ENCODE measurements at regions not wholly inside any gene's neighbourhood (a gene's known extent, or its start where the extent isn't known, plus 50 kb on each side); places are given as distances from the start of the nearest gene placed in this dataset.

DNA sequence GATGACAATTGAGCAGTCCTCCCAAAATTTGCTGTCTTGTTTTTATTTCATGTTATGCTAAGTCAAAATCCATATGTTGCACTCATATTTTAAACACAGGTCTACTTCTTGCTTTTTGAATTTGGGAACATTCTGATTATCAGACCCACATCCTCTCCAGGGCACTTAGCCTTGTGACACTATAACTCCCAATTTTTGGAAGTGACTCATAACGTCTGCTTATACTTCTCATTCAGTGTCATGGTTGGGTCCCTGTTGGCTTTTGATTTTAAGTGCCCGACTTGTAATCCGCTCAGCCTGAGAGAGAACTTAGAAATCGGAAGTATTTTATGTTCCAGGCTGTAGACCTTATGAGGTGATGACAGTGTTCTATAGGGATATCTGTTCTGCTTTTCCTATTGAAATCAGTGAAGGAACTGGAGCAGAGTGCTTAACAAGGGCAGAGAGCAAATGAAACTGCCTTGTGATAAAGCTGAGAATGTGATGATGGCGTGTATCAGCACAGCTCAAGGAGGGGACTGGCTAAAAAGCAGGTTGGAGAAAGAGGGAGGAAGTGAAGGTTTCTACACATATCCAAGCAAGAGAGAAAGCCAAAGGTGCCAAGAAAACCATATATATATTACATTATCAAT lies 136.0 kb downstream of the HLX start:
- WGBS (ENCODE audit: insufficient coverage) = 100% methylated on average over 4 of the region's 5 CpGs

GRCh38 chr1:221016751-221017150 lies 137.5 kb downstream of the HLX start:
- Mint-ChIP-seq H3K9me3 (ENCODE audit: insufficient read depth) (no peaks in the 10 kb centered on the region), H3K27ac (no peak overlapping the region), H3K27me3 (no peaks in the 10 kb centered on the region), H3K4me3 (no peak overlapping the region), H3K4me1 (peaks cover 3% of the 10 kb centered on the region)
- intact Hi-C loops (cut with micrococcal nuclease) = no loop called here
- Histone ChIP-seq H3K27ac (ENCODE audit: low read length in 2 of 2) (no peak overlapping the region), H3K4me1 (ENCODE audit: control insufficient read depth in 2 of 2, insufficient read depth in 2 of 2, low read length in 2 of 2) (no peaks in the 10 kb centered on the region), H3K4me3 (ENCODE audit: control extremely low read depth in 1 of 5, extremely low read depth in 1 of 5, insufficient read depth in 1 of 5, low read depth in 2 of 5, low read length in 4 of 5) (no peak overlapping the region), H3K9ac (ENCODE audit: low read length) (no peak overlapping the region), H3K79me2 (ENCODE audit: control insufficient read depth, insufficient read depth, low read length) (no peaks in the 10 kb centered on the region), H3K36me3 (replicated peaks in 1 of 2; ENCODE audit: control extremely low read depth in 1 of 2, control insufficient read depth in 1 of 2, extremely low read depth in 1 of 2, insufficient read depth in 2 of 2, low read length in 1 of 2) (no peaks in the 10 kb centered on the region), H3K4me2 (replicated peaks; ENCODE audit: low read depth, low read length, poor library complexity, severe bottlenecking) (no peak overlapping the region), H3K27me3 (replicated peaks in 1 of 4; ENCODE audit: control extremely low read depth in 1 of 4, control insufficient read depth in 3 of 4, insufficient read depth in 4 of 4, low read length in 3 of 4) (no peaks in the 10 kb centered on the region), H4K20me1 (ENCODE audit: control insufficient read depth, insufficient read depth, low read length, poor library complexity, severe bottlenecking) (no peaks in the 10 kb centered on the region), H3K9me3 (ENCODE audit: control extremely low read depth in 1 of 3, control insufficient read depth in 2 of 3, insufficient read depth in 1 of 3, low read length in 2 of 3) (no peaks in the 10 kb centered on the region), H2AFZ (ENCODE audit: insufficient read depth, low read depth, low read length, poor library complexity, severe bottlenecking) (no peak overlapping the region)
- ATAC-seq (ENCODE audit: low read depth) (no peak), DNase-seq (no peak)
- ChIA-PET POLR2A (no interaction called here), CTCF (no interaction called here)
- TF ChIP-seq EZH2 (IDR thresholded peaks at IDR 0.05; ENCODE audit: borderline replicate concordance, insufficient read depth, low read depth, low read length, poor library complexity, severe bottlenecking) = no peak
- TF ChIP-seq, protein P1, sequence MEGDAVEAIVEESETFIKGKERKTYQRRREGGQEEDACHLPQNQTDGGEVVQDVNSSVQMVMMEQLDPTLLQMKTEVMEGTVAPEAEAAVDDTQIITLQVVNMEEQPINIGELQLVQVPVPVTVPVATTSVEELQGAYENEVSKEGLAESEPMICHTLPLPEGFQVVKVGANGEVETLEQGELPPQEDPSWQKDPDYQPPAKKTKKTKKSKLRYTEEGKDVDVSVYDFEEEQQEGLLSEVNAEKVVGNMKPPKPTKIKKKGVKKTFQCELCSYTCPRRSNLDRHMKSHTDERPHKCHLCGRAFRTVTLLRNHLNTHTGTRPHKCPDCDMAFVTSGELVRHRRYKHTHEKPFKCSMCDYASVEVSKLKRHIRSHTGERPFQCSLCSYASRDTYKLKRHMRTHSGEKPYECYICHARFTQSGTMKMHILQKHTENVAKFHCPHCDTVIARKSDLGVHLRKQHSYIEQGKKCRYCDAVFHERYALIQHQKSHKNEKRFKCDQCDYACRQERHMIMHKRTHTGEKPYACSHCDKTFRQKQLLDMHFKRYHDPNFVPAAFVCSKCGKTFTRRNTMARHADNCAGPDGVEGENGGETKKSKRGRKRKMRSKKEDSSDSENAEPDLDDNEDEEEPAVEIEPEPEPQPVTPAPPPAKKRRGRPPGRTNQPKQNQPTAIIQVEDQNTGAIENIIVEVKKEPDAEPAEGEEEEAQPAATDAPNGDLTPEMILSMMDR (IDR thresholded peaks at IDR 0.05) = no peak

More for the DNA sequence above, 136.0 kb downstream of the HLX start:
- ChIA-PET POLR2A (no interaction called here), CTCF (no interaction called here)
- DNase-seq = no peak
- ATAC-seq (ENCODE audit: low read depth) = no peak
- H3K27ac Mint-ChIP-seq = no peak overlapping the region
- Histone ChIP-seq H4K20me1 (ENCODE audit: control insufficient read depth, insufficient read depth, low read length, poor library complexity, severe bottlenecking) (no peaks in the 10 kb centered on the region), H3K4me2 (replicated peaks; ENCODE audit: low read depth, low read length, poor library complexity, severe bottlenecking) (no peak overlapping the region), H3K9me3 (ENCODE audit: control extremely low read depth in 1 of 3, control insufficient read depth in 2 of 3, insufficient read depth in 1 of 3, low read length in 2 of 3) (no peaks in the 10 kb centered on the region), H3K79me2 (ENCODE audit: control insufficient read depth, insufficient read depth, low read length) (no peaks in the 10 kb centered on the region), H3K4me3 (ENCODE audit: control extremely low read depth in 1 of 5, extremely low read depth in 1 of 5, insufficient read depth in 1 of 5, low read depth in 2 of 5, low read length in 4 of 5) (no peak overlapping the region), H2AFZ (ENCODE audit: insufficient read depth, low read depth, low read length, poor library complexity, severe bottlenecking) (no peak overlapping the region), H3K27me3 (replicated peaks in 1 of 4; ENCODE audit: control extremely low read depth in 1 of 4, control insufficient read depth in 3 of 4, insufficient read depth in 4 of 4, low read length in 3 of 4) (no peaks in the 10 kb centered on the region), H3K9ac (ENCODE audit: low read length) (no peak overlapping the region), H3K27ac (ENCODE audit: low read length in 2 of 2) (no peak overlapping the region), H3K4me1 (ENCODE audit: control insufficient read depth in 2 of 2, insufficient read depth in 2 of 2, low read length in 2 of 2) (no peaks in the 10 kb centered on the region), H3K36me3 (replicated peaks in 1 of 2; ENCODE audit: control extremely low read depth in 1 of 2, control insufficient read depth in 1 of 2, extremely low read depth in 1 of 2, insufficient read depth in 2 of 2, low read length in 1 of 2) (no peaks in the 10 kb centered on the region)
- H3K27me3 Mint-ChIP-seq = no peaks in the 10 kb centered on the region
- H3K4me3 Mint-ChIP-seq = no peak overlapping the region
- intact Hi-C loops (cut with micrococcal nuclease) = no loop called here
- peaks cover 3% of the 10 kb centered on the region for H3K4me1 Mint-ChIP-seq
- H3K9me3 Mint-ChIP-seq (ENCODE audit: insufficient read depth) = no peaks in the 10 kb centered on the region
- TF ChIP-seq, protein P1 (IDR thresholded peaks at IDR 0.05) = no peak
- TF ChIP-seq EZH2 (IDR thresholded peaks at IDR 0.05; ENCODE audit: borderline replicate concordance, insufficient read depth, low read depth, low read length, poor library complexity, severe bottlenecking) = no peak

Data from B cell (primary cell).